ENCODE measurements at regions not wholly inside any gene's neighbourhood (a gene's known extent, or its start where the extent isn't known, plus 50 kb on each side); places are given as distances from the start of the nearest gene placed in this dataset.
"Not testable (repeated sequence)": the region's sequence is repeated elsewhere in the genome, so short reads cannot be mapped to it uniquely, and the experiment has no call there.

- H3K4me2 ChIP-seq (ENCODE audit: low read length) = no peak overlapping the region
- no peak overlapping the region for H3K4me3 ChIP-seq (ENCODE audit: low read length)
- H3K36me3 ChIP-seq (ENCODE audit: insufficient read depth, low read length) = no peaks in the 10 kb centered on the region
- H3K9ac ChIP-seq (ENCODE audit: low read depth, low read length) = no peak overlapping the region
- peaks cover 13% of the 10 kb centered on the region for H3K9me3 ChIP-seq (replicated peaks; ENCODE audit: low read length)
- no peaks in the 10 kb centered on the region for H3K4me1 ChIP-seq (ENCODE audit: control insufficient read depth, insufficient read depth, low read length)
- H3K27me3 ChIP-seq (ENCODE audit: control insufficient read depth, insufficient read depth, low read length) = no peaks in the 10 kb centered on the region
These were observed 832.3 kb downstream of the RAB28 start for GRCh38 chr4:12651876-12652275.

- Histone ChIP-seq H3K36me3 (ENCODE audit: insufficient read depth, low read length) (no peaks in the 10 kb centered on the region), H3K4me1 (ENCODE audit: control insufficient read depth, insufficient read depth, low read length) (no peaks in the 10 kb centered on the region), H3K9me3 (replicated peaks; ENCODE audit: low read length) (no peaks in the 10 kb centered on the region), H3K9ac (ENCODE audit: low read depth, low read length) (no peak overlapping the region), H3K27me3 (ENCODE audit: control insufficient read depth, insufficient read depth, low read length) (no peaks in the 10 kb centered on the region), H3K4me3 (ENCODE audit: low read length) (no peak overlapping the region), H3K4me2 (ENCODE audit: low read length) (no peak overlapping the region)
These were observed 838.4 kb downstream of the RAB28 start for GRCh38 chr4:12645732-12646131.

- Histone ChIP-seq H3K9me3 (replicated peaks; ENCODE audit: low read length) (no peaks in the 10 kb centered on the region), H3K36me3 (ENCODE audit: insufficient read depth, low read length) (no peaks in the 10 kb centered on the region), H3K4me2 (ENCODE audit: low read length) (no peak overlapping the region), H3K27me3 (ENCODE audit: control insufficient read depth, insufficient read depth, low read length) (no peaks in the 10 kb centered on the region), H3K9ac (ENCODE audit: low read depth, low read length) (no peak overlapping the region), H3K4me1 (ENCODE audit: control insufficient read depth, insufficient read depth, low read length) (no peaks in the 10 kb centered on the region), H3K4me3 (ENCODE audit: low read length) (no peak overlapping the region)
These were observed 839.9 kb downstream of the RAB28 start for GRCh38 chr4:12644261-12644660.

GRCh38 chr4:12636191-12636590 lies 847.9 kb downstream of the RAB28 start:
- Histone ChIP-seq H3K9me3 (replicated peaks; ENCODE audit: low read length) (no peaks in the 10 kb centered on the region), H3K4me2 (ENCODE audit: low read length) (no peak overlapping the region), H3K4me3 (ENCODE audit: low read length) (no peak overlapping the region), H3K36me3 (ENCODE audit: insufficient read depth, low read length) (no peaks in the 10 kb centered on the region), H3K4me1 (ENCODE audit: control insufficient read depth, insufficient read depth, low read length) (no peaks in the 10 kb centered on the region), H3K9ac (ENCODE audit: low read depth, low read length) (no peak overlapping the region), H3K27me3 (ENCODE audit: control insufficient read depth, insufficient read depth, low read length) (no peaks in the 10 kb centered on the region)

GRCh38 chr4:12635629-12636028 lies 848.5 kb downstream of the RAB28 start:
- no peak overlapping the region for H3K4me2 ChIP-seq (ENCODE audit: low read length)
- H3K36me3 ChIP-seq (ENCODE audit: insufficient read depth, low read length) = no peaks in the 10 kb centered on the region
- H3K4me3 ChIP-seq (ENCODE audit: low read length) = no peak overlapping the region
- no peaks in the 10 kb centered on the region for H3K9me3 ChIP-seq (replicated peaks; ENCODE audit: low read length)
- no peaks in the 10 kb centered on the region for H3K27me3 ChIP-seq (ENCODE audit: control insufficient read depth, insufficient read depth, low read length)
- H3K9ac ChIP-seq (ENCODE audit: low read depth, low read length) = no peak overlapping the region
- H3K4me1 ChIP-seq (ENCODE audit: control insufficient read depth, insufficient read depth, low read length) = no peaks in the 10 kb centered on the region

GRCh38 chr4:12633053-12633651 lies 851.0 kb downstream of the RAB28 start:
- no peaks in the 10 kb centered on the region for H3K9me3 ChIP-seq (replicated peaks; ENCODE audit: low read length)
- H3K4me3 ChIP-seq (ENCODE audit: low read length) = no peak overlapping the region
- H3K27me3 ChIP-seq (ENCODE audit: control insufficient read depth, insufficient read depth, low read length) = no peaks in the 10 kb centered on the region
- no peaks in the 10 kb centered on the region for H3K4me1 ChIP-seq (ENCODE audit: control insufficient read depth, insufficient read depth, low read length)
- H3K9ac ChIP-seq (ENCODE audit: low read depth, low read length) = no peak overlapping the region
- H3K36me3 ChIP-seq (ENCODE audit: insufficient read depth, low read length) = no peaks in the 10 kb centered on the region
- H3K4me2 ChIP-seq (ENCODE audit: low read length) = no peak overlapping the region

GRCh38 chr4:12615822-12616221 lies 868.3 kb downstream of the RAB28 start:
- Histone ChIP-seq H3K4me3 (ENCODE audit: low read length) (no peak overlapping the region), H3K4me1 (ENCODE audit: control insufficient read depth, insufficient read depth, low read length) (no peaks in the 10 kb centered on the region), H3K9me3 (replicated peaks; ENCODE audit: low read length) (peaks cover 4% of the 10 kb centered on the region), H3K27me3 (ENCODE audit: control insufficient read depth, insufficient read depth, low read length) (no peaks in the 10 kb centered on the region), H3K4me2 (ENCODE audit: low read length) (no peak overlapping the region), H3K36me3 (ENCODE audit: insufficient read depth, low read length) (no peaks in the 10 kb centered on the region), H3K9ac (ENCODE audit: low read depth, low read length) (no peak overlapping the region)

- H3K4me3 ChIP-seq (ENCODE audit: low read length) = no peak overlapping the region
- no peaks in the 10 kb centered on the region for H3K4me1 ChIP-seq (ENCODE audit: control insufficient read depth, insufficient read depth, low read length)
- no peak overlapping the region for H3K9ac ChIP-seq (ENCODE audit: low read depth, low read length)
- no peaks in the 10 kb centered on the region for H3K36me3 ChIP-seq (ENCODE audit: insufficient read depth, low read length)
- no peak overlapping the region for H3K4me2 ChIP-seq (ENCODE audit: low read length)
- no peaks in the 10 kb centered on the region for H3K27me3 ChIP-seq (ENCODE audit: control insufficient read depth, insufficient read depth, low read length)
- H3K9me3 ChIP-seq (replicated peaks; ENCODE audit: low read length) = peaks cover 4% of the 10 kb centered on the region
These were observed 871.3 kb downstream of the RAB28 start for GRCh38 chr4:12612876-12613275.

GRCh38 chr4:12609212-12609875 lies 874.8 kb downstream of the RAB28 start:
- H3K9me3 ChIP-seq (replicated peaks; ENCODE audit: low read length); H3K27me3 ChIP-seq (ENCODE audit: control insufficient read depth, insufficient read depth, low read length); H3K36me3 ChIP-seq (ENCODE audit: insufficient read depth, low read length); H3K4me3 ChIP-seq (ENCODE audit: low read length); H3K4me1 ChIP-seq (ENCODE audit: control insufficient read depth, insufficient read depth, low read length); H3K4me2 ChIP-seq (ENCODE audit: low read length); H3K9ac ChIP-seq (ENCODE audit: low read depth, low read length): not testable (repeated sequence)

- H3K4me1 ChIP-seq (ENCODE audit: control insufficient read depth, insufficient read depth, low read length) = no peaks in the 10 kb centered on the region
- no peak overlapping the region for H3K4me2 ChIP-seq (ENCODE audit: low read length)
- H3K36me3 ChIP-seq (ENCODE audit: insufficient read depth, low read length) = no peaks in the 10 kb centered on the region
- no peak overlapping the region for H3K9ac ChIP-seq (ENCODE audit: low read depth, low read length)
- H3K4me3 ChIP-seq (ENCODE audit: low read length) = no peak overlapping the region
- H3K9me3 ChIP-seq (replicated peaks; ENCODE audit: low read length) = peaks cover 2% of the 10 kb centered on the region
- no peaks in the 10 kb centered on the region for H3K27me3 ChIP-seq (ENCODE audit: control insufficient read depth, insufficient read depth, low read length)
These were observed 888.2 kb downstream of the RAB28 start for GRCh38 chr4:12595986-12596385.

GRCh38 chr4:12595489-12595888 lies 888.7 kb downstream of the RAB28 start:
- no peaks in the 10 kb centered on the region for H3K36me3 ChIP-seq (ENCODE audit: insufficient read depth, low read length)
- no peak overlapping the region for H3K4me2 ChIP-seq (ENCODE audit: low read length)
- H3K4me3 ChIP-seq (ENCODE audit: low read length) = no peak overlapping the region
- no peaks in the 10 kb centered on the region for H3K4me1 ChIP-seq (ENCODE audit: control insufficient read depth, insufficient read depth, low read length)
- peaks cover 2% of the 10 kb centered on the region for H3K9me3 ChIP-seq (replicated peaks; ENCODE audit: low read length)
- no peaks in the 10 kb centered on the region for H3K27me3 ChIP-seq (ENCODE audit: control insufficient read depth, insufficient read depth, low read length)
- H3K9ac ChIP-seq (ENCODE audit: low read depth, low read length) = no peak overlapping the region

GRCh38 chr4:12588582-12588981 lies 895.6 kb downstream of the RAB28 start:
- no peaks in the 10 kb centered on the region for H3K36me3 ChIP-seq (ENCODE audit: insufficient read depth, low read length)
- H3K4me3 ChIP-seq (ENCODE audit: low read length) = no peak overlapping the region
- H3K4me1 ChIP-seq (ENCODE audit: control insufficient read depth, insufficient read depth, low read length) = no peaks in the 10 kb centered on the region
- no peak overlapping the region for H3K4me2 ChIP-seq (ENCODE audit: low read length)
- H3K9me3 ChIP-seq (replicated peaks; ENCODE audit: low read length) = peaks cover 2% of the 10 kb centered on the region
- no peaks in the 10 kb centered on the region for H3K27me3 ChIP-seq (ENCODE audit: control insufficient read depth, insufficient read depth, low read length)
- H3K9ac ChIP-seq (ENCODE audit: low read depth, low read length) = no peak overlapping the region
